ELR (cell line): ENCODE measurements at regions not wholly inside any gene's neighbourhood (a gene's known extent, or its start where the extent isn't known, plus 50 kb on each side); places are given as distances from the start of the nearest gene placed in this dataset.
A peak's percentile ranks its signal among the peaks of the same experiment; 100 is the strongest.

ENCODE experiments used
- DNase-seq: peaks from one replicate; pipeline ENCODE4 v3.0.0-alpha.2; 2015; ENCODE audit warnings: low read depth

DNA sequence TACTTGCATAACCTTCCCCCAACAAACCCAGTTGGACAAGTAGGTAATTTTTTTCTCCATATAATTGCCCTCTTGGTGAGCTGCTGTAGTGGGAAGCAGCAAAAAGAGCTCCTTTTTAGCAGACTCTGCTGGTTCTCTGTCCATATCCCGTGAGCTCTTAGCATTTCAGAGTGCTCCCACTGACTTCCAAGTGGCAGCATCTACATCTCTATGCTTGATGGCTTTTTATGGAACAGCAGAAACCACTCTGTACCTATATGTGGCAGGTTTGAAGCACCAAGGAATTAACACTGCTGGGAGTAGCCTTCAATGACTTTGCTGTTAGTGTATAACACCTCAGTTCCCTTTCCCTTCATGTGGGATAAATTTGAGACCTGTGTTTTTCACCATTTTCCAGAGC is 168.4 kb upstream of the NHS start:
- no peak for DNase-seq

DNA sequence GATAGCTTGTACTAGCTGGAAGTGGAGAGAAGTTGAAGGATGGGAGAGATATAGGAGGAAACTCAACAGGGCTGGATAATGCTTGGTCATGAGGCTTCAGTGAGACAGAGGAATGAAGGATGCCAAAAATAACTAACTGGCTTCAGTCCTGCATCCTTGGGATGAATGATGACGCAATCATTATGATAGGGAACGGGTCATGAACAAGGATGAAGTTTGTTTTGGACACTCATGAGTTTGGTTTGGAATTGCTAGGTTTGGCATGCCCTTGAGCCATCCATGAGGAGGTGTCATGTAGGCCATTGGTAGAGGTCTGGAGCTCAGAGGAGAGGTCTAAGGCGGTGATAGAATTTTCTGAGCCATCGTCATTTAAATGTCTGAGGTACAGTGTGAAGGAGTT is 160.0 kb upstream of the NHS start:
- DNase-seq: no peak

DNA sequence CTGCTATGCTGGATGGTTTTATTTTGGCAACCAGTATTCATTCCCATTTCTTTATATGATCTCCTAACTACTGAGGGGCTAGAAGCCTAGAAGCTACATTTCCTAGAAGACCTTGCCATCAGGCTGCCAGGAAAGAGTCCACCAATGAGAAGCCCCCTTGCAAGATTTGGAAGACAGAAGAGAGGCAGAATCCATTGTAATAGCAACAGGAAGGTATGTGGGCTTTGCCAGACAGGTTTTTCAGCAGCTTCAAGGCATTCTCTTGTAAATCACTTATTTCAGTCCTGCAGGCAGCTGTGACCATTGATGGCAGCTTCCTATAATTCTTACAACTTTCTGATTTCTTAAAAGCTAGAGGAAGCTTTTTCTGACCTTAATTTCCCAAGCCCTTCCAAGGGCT is 148.3 kb upstream of the NHS start:
- no peak for DNase-seq

- no peak for DNase-seq
These were observed 137.9 kb upstream of the NHS start for GRCh38 chrX:17237146-17237545.

- peak; percentile 56 for DNase-seq
These were observed 132.5 kb upstream of the NHS start for GRCh38 chrX:17242470-17242869.

GRCh38 chrX:17247144-17247543 is 127.9 kb upstream of the NHS start:
- no peak for DNase-seq

DNA sequence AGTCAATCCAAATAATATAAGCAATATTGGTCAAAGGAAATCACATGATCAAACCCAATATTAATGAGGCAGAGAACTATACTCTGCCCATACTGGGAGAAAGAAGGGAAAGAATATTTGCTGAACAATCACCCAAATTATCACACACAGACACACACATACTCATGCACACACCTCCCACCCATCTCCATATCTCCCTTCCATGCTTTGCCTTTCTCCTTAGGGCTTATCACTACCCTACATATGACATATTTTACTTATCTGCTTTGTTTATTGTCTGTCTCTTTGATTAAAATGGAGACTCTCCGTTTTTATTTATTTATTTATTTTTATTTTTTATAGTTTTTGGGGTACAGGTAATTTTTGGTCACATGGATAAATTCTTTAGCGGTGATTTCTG is 112.9 kb upstream of the NHS start:
- DNase-seq: no peak

GRCh38 chrX:17266136-17266535 is 108.9 kb upstream of the NHS start:
- DNase-seq: no peak

- DNase-seq: no peak
These were observed 96.0 kb upstream of the NHS start for GRCh38 chrX:17278961-17279360.

DNA sequence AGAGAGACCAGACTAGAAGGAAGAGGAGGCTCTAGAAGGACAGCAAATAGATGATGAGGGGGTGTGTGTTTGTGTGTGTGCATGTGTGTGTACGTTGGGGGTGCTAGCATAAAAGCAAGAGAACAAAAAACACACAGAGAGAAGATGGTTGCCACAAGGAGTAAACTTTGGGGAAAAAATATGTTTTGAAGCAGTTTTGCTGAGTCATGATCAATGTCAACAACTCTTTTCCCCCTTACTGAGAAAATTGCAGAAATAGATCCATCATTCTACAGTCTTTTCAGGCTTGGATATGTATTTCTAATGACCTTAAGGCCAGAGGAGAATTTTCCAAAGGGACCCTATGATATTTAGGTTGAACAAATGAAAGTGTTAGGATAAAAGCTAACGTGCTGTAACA is 89.0 kb upstream of the NHS start:
- DNase-seq: no peak

DNA sequence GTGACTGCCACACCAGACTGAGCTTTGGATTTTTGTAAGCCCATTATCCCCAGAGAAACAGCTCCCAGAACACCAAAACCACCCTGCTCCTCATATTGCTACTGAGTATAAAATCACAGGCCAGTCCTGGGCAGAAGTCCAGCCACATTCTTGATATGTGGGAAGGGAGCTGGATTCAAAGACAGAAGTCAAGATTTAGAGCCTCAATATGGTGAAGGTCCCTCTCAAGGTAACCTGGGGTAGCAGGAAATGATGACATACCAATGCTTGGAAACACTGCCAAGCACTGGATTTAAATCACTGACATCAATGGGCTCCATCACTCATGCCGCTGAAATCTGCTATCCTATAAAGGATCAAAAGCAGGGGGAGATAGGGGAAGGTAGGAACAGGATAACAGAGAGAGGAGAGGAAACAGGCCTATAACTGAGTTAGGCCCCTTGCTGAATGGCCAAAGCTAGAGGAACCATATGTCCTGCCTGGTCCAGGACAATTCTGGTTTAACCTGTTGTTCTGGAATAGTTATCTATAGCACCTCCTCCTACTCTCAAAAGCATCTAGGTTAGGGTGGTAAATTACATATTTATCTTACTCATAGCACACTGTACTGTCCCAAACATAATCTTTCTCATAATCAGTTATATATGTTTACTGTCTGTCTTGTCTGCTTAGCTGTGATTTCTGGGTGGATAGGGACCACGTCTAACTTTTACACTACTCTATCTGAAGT is 83.7 kb upstream of the NHS start:
- no peak for DNase-seq

DNA sequence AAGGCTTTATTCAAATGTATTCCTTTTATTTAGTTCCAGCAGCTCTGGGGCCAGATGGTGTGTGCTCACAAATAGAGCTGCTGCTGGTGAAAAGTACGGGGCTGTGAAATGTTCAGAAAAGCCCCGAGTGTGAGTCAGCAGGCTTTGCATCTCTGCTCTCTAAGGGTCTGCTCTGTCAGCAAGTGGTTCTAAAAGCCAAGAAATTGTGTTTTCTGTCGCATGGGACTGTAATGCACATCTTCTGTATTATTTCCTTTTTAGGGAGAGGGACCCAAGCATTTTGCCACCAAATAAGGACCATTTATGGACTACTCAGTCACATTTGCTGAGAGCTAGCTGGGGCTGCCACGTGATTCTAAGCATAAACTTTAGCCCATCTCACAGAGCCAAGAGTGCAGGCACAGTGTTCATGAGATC is 82.9 kb upstream of the NHS start:
- DNase-seq: no peak

GRCh38 chrX:17294561-17294960 is 80.4 kb upstream of the NHS start:
- no peak for DNase-seq

DNA sequence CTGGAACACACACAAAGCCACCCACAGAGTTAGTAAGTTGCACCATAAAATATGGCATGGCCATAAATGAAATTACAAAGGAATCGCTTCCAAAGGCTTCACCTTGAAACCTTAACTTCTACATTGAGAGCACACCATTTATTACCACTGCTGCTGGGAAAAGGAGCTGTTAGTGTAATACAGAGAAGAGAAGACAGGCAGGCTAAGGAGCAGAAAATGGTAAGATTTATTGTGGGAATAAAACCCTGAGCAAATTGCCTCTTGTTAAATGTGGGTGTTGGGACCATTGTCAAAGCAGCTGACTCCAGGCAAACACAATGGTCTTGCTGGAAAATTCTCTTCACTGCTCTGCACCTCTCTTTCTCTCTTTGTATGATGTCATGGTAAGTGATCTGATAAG is 79.2 kb upstream of the NHS start:
- DNase-seq: no peak

GRCh38 chrX:17298564-17298963 is 76.4 kb upstream of the NHS start:
- no peak for DNase-seq

- DNase-seq: no peak
These were observed 75.8 kb upstream of the NHS start for GRCh38 chrX:17299206-17299605.

- DNase-seq: no peak
These were observed 51.6 kb upstream of the NHS start for GRCh38 chrX:17323397-17323796.
